ENCODE measurements at regions not wholly inside any gene's neighbourhood (a gene's known extent, or its start where the extent isn't known, plus 50 kb on each side); places are given as distances from the start of the nearest gene placed in this dataset.

DNA sequence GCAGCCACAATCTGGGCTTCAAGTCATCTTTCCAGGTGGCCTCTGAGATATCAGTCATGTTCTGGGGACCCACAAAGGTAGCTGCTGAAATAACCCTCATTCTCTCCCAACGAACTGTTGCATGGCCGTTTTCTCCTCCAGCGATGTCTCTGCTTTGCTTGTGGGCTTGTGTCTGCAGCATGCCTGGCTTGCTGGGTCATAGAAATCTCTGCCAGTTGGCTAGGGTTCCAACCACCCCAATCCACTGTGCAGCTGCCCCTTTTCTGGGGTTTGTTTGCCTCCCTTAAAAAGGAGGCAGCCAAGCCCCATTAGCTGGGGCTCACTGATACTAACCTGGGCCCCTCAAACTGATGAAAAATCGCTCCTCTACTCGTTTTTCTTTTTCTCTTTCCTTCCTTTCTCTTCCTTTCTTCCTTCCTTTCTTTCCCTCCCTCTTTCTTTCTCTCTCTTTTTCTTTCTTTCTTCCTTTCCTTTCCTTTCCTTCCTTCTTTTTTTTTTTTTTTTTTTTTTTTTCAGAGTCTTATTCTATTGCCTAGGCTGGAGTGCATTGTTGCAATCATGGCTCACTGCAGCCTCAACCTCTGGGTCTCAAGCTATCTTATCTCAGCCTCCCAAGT lies 680.0 kb downstream of the EPHA4 start:
- DNase-seq = no peak

DNA sequence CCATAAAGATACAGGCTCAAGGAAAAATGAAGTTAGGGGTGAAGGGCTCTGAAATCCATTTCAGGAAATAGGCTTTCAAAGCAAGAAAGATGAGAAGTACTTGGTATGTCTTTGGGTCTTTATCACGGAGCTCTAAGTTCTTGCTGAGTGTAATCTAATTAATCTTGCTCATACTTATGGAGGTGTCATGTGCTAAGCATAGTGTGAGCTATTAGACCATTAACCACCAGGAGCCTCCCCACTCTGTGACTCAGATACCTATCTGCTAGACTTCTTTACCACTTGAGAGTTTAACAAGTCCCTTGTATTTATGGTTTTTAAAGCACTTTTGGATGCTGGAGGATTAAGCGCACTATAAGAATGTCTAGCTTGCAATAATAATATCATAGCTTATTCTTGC lies 678.7 kb downstream of the EPHA4 start:
- DNase-seq = no peak

GRCh38 chr2:220894069-220894468 lies 678.0 kb downstream of the EPHA4 start:
- DNase-seq = no peak

DNA sequence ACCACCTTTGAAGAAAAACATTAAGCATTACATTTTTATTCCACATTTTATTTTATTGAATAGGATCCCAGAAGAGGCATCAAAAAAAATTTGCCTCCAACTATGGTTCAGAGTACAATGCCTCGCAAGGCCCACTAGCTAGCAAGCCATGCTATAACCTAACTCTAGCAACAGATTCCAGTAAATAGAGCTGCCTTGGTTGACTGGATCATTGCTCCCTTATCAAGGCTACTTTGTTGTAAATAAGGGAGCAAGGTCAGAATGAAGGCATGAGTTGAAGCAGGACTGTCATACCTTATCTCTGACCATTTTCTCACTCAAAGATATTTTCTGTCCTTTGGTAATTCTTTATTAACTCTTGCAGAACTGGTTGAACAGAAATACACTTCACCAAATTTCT lies 672.6 kb downstream of the EPHA4 start:
- no peak for DNase-seq

DNA sequence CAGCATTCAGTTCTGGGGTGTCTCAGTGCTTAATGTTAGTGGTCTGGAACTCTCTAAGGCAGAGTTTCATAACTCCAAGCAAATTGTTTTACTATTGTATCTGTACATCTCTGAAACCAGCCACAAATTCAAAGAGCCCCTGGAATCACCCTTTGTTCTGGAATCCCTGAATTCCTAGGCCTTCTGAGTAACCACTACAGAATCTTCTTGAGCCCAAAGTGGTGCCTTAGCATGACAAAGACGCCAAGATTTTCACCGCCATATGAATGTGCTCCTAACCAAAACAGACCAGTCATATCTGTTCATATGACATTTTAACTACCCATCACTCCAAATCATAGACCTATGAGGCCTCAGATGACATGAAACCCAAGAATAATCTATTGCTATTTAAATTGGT lies 668.1 kb downstream of the EPHA4 start:
- no peak for DNase-seq

DNA sequence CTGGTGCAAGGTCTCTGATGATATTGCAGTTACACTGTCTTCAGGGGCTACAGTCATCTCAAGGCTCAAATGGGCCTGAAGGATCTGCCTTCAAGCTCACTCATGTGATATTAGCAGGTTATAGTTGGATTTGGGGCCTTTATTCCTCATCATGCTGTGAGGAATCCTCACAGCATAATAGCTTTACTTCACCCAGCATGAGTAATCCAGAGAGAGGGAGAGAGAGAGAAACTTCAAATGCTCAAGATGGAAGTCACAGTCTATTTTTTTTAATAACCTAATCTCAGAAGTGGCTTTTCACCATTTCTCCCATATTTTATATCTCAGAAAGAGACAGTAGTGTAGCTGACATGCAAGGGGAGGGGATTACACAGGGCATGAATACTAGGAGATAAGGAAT lies 658.7 kb downstream of the EPHA4 start:
- no peak for DNase-seq

- DNase-seq = no peak
Measured at GRCh38 chr2:220915092-220915623, 656.9 kb downstream of the EPHA4 start.

- no peak for DNase-seq
Measured at GRCh38 chr2:220916931-220917330, 655.2 kb downstream of the EPHA4 start.

DNA sequence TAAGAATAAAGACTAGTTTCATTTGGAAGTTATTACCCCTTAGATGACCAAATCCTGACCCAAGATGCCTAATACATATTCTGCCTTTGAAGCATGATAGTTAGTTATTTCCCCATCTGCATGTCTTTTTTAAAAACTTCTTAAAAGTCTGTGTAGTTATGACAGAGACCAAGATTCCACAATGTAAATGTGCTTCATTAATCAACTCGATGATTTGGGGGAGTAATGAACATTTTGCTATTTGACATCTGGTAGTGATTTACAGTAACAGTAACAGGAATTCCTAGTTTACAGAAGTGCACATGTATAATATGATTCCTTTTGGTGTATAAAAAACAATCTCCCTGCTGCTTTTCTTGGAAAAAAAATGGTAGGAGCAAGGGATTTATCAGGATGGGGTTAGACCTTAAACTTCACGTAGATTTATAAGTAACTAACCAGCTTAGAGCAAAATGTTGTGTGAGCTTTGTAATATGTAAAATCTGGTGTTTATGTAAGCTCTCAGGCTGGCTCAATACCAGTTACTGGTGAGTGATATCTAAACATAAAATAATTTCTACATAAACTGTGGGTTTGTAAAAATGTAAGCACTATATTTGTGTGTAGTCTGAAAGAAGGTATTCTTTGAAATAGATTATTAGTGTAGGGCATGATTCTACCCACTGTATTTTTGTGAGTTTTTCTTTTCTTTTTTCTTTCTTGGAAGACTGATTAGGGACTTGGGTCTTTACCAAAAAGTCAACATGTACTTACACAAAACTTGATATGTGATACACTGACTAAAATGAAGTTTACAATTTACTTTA lies 641.6 kb downstream of the EPHA4 start:
- no peak for DNase-seq

DNA sequence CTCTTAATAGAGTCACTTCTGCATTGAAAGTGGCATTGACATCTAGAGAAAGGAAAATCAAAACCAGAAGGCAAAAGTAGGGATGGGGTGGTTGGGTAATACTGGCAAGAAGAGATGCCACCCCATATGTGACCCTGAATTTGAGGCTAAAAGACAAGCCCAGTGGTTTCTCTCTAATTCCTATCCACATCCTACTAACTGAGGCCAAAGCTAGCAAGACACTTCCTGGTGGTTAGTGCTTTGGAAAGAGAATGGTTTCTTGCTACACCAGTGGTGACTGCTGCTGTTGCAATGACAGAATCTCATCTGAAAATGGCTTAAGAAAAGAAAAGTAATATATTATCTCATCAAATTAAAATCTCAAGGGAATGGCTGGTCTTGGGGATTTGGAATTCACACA lies 640.6 kb downstream of the EPHA4 start:
- no peak for DNase-seq

DNA sequence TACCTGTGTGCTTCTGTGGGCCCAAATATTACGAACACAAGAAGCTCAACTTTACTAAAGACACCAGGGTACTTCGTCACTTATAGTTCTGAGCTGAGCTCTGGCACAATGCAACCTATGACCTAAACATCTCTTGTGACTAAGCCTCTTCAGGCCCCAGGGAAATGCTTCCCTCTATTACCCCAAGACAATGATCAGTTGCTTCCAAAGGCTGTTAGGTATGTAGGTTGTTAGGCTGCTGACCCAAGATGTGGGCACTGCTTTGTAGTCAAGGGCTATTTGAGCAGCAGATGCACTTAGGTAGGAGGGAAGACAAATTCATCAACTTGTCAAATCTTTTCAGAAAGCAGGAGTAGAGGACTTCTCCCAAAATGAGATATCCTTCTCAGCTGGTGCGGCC lies 640.1 kb downstream of the EPHA4 start:
- DNase-seq = no peak

- peak; percentile 91 for DNase-seq
Measured at GRCh38 chr2:220935789-220936321, 636.2 kb downstream of the EPHA4 start.

DNA sequence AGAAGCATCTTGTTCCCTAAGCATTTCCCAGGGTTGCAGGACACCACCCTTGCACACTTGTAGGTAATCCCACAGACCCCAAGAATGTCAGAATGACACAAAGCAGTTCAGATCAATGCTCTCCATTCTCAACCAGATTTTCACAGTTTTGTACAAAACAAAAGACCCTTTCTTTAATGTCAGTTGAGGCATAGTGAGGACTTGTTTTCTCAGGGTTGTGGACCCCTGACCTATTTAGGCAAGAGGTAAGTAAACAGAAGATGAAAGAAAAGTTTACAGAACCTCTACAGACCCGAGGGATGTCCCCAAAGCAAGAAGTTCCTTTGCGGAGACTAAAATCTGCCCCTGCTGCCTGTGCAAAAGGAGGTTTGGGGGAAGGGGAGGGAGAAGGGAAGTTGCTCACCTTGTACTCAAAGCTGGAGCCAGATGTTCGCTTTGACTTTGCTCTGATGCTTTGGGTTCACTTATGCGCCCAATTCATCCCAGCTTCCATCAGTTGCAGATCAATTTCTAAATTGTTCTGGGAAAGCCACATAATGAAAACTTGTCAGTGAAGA lies 635.4 kb downstream of the EPHA4 start:
- peak; percentile 9 for DNase-seq

- DNase-seq = no peak
Measured at GRCh38 chr2:220937245-220937644, 634.9 kb downstream of the EPHA4 start.

GRCh38 chr2:220940646-220941045 lies 631.5 kb downstream of the EPHA4 start:
- DNase-seq = no peak

DNA sequence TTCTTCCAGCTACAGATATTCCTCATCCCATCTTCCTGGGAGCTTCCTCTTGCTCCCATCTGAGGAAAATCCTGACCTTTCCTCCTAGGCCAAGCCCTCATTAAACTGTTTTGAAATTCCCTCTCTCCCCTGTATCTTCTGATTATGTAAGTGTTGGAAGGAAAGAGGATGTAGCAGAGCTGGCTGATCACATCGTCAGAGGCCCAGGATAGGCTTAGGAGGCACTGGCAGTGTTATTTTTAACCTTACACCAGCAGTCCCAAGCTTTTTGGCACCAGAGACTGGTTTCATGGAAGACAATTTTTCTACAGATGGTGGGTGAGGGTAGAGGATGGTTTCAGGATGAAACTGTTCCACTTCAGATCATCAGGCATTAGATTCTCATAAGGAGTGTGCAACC lies 630.4 kb downstream of the EPHA4 start:
- DNase-seq = no peak

DNA sequence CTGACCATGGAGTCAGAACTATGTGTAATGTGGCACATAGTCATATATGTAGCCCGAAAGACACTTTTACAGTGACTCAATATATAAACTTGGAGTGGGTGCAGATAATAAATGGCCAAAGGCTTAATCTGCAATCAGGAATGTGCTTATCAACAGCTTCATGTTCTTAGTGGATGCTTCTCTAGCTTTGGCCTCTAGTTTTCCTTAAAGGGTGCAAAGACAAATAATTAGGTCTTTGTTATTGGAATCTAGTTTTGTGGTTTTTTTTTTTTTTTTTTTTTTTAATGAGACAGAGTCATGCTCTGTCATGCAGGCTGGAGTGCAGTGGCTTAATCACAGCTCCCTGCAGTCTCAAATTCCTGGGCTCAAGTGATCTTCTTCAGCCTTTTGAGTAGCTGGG lies 625.6 kb downstream of the EPHA4 start:
- DNase-seq = no peak

DNA sequence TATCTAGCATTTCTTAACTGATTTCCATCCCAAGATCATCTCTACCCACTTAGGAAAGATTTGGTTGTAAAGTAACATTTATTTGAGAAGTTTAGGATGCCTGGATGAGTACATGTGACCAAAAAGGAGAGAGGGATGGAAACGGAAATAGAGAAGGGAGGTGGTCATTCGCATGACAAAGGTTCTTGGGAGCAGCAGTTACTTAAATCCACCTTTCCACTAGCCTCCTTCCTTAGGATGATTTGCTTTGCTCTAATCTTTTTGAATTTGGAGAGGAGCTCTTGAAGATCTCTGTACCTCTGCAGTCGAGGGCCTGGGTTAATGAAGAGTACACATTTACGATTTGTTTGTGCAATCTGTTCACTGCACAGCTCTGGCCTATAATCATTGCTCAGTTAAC lies 623.5 kb downstream of the EPHA4 start:
- DNase-seq = no peak

- DNase-seq = no peak
Measured at GRCh38 chr2:220949466-220949865, 622.6 kb downstream of the EPHA4 start.

DNA sequence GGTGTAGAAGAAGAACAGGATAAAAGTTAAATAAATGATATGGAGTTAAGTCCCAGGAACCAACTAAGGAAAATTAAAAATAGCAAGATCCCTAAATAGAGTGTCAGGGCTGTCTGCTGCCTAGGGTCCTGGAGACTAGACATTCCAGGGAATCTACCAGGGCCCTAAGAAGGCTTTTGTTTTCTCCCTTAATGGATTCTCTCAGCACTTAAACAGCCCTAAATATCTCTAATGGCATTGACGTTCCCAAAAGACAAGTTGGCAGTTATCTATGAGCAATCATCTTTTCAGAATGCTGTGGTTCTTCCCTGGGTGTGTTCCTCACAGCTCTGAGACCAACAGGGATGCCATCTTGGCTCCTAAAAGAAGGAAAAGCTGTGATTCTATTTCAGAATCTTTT lies 616.3 kb downstream of the EPHA4 start:
- DNase-seq = no peak

- DNase-seq = no peak
Measured at GRCh38 chr2:220956429-220956828, 615.7 kb downstream of the EPHA4 start.

- no peak for DNase-seq
Measured at GRCh38 chr2:220959391-220959802, 612.7 kb downstream of the EPHA4 start.

DNA sequence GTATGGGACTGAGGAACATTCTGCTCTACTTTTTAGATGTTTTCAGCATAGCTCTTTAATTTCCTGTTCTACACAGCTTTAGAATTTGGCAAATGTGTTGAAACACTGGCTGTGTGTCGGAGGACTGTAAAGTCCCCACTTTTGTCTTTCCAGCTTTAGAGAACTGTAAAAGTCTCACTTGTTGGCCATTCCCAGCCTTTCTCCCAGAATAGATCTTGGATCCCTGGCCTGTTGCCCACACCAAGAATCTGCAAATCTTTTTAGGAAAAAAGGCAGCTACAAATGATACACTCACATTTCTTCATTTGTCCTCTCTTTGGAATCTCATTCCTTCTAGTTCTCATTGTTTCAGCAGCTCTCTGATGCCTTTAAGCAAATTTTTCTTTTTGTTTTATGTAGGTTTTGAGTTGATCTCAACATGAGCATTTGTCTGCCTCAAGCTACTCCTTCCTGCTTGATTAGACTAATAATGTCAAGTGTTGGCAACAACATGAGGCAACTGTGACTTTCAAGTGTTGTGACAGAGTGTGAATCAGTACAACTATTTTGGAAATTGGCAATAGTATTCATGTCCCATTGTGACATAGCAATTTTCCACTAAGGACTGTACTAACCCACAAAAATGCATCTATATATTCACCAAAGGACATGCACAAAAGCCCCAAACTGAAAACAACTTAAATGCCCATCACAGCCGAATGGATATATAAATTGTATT lies 610.8 kb downstream of the EPHA4 start:
- DNase-seq = no peak
